HL-60 (cell line): ENCODE measurements at regions not wholly inside any gene's neighbourhood (a gene's known extent, or its start where the extent isn't known, plus 50 kb on each side); places are given as distances from the start of the nearest gene placed in this dataset.

ENCODE experiments used
- DNase-seq, 2 experiments: peaks; one replicate each; pipeline ENCODE4 v3.0.0-alpha.2; 2010 to 2020; ENCODE audit warnings: low read depth in 1 of 2, low spot score in 1 of 2
- H3K27ac ChIP-seq: fragments of 250-450 bp; sonication (Bioruptor Pico); replicated peaks from 2 replicates; pipeline ENCODE4 v1.5.1; 2020; ENCODE audit warnings: mild to moderate bottlenecking, moderate library complexity
- H3K27me3 ChIP-seq: fragments of 250-450 bp; sonication (Bioruptor Pico); 2 replicates; pipeline ENCODE4 v1.5.1; 2021; ENCODE audit warnings: mild to moderate bottlenecking, moderate library complexity; ENCODE audit not compliant: insufficient read depth, poor library complexity, severe bottlenecking
- H3K4me3 ChIP-seq: replicated peaks from 2 replicates; pipeline ENCODE4 v1.5.1; 2011; ENCODE audit warnings: mild to moderate bottlenecking, control low read depth, low read length; ENCODE audit not compliant: insufficient read depth
- CTCF ChIP-seq: IDR thresholded peaks from one replicate; pipeline ENCODE4 v1.5.1; 2011; ENCODE audit warnings: low read length, control low read depth, inconsistent platforms; ENCODE audit not compliant: insufficient read depth
- GABPA ChIP-seq: IDR thresholded peaks from 2 replicates; pipeline ENCODE4 v1.6.1; 2012; ENCODE audit warnings: low read depth
- POLR2AphosphoS5 ChIP-seq: IDR thresholded peaks from 2 replicates; pipeline ENCODE4 v1.6.1; 2012; ENCODE audit warnings: low read depth
- REST ChIP-seq: IDR thresholded peaks from 2 replicates; pipeline ENCODE4 v1.6.1; 2012; ENCODE audit warnings: low read depth; ENCODE audit not compliant: insufficient replicate concordance
- SPI1 ChIP-seq: IDR thresholded peaks from 2 replicates; pipeline ENCODE4 v1.6.1; 2012; ENCODE audit warnings: low read depth, mild to moderate bottlenecking, borderline replicate concordance

- Histone ChIP-seq H3K4me3 (no peak overlapping the region), H3K27ac (no peak overlapping the region), H3K27me3 (no peaks in the 10 kb centered on the region)
- TF ChIP-seq GABPA (no peak), POLR2AphosphoS5 (no peak), CTCF (no peak), REST (no peak), SPI1 (no peak)
- no peak for DNase-seq
Measured at GRCh38 chr14:87014856-87015255, 978.1 kb downstream of the GALC start.

GRCh38 chr14:87013583-87013982 is 979.4 kb downstream of the GALC start:
- Histone ChIP-seq H3K4me3 (no peak overlapping the region), H3K27me3 (no peaks in the 10 kb centered on the region), H3K27ac (no peak overlapping the region)
- no peak for DNase-seq
- no peak for TF ChIP-seq POLR2AphosphoS5
- TF ChIP-seq REST = no peak
- no peak for TF ChIP-seq CTCF
- TF ChIP-seq SPI1 = no peak
- TF ChIP-seq GABPA = no peak

GRCh38 chr14:87008965-87009364 is 984.0 kb downstream of the GALC start:
- Histone ChIP-seq H3K27ac (no peak overlapping the region), H3K4me3 (no peak overlapping the region), H3K27me3 (no peaks in the 10 kb centered on the region)
- DNase-seq = no peak
- TF ChIP-seq SPI1 = no peak
- no peak for TF ChIP-seq GABPA
- no peak for TF ChIP-seq CTCF
- no peak for TF ChIP-seq POLR2AphosphoS5
- no peak for TF ChIP-seq REST
